GM19328 (cell line): ENCODE measurements at regions not wholly inside any gene's neighbourhood (a gene's known extent, or its start where the extent isn't known, plus 50 kb on each side); places are given as distances from the start of the nearest gene placed in this dataset.

Experiments used
- ATAC-seq: cut with Tn5 transposase; IDR thresholded peaks from one replicate; pipeline ENCODE4 v1.9.1; 2021; ENCODE audit warnings: mild to moderate bottlenecking, moderate library complexity; ENCODE audit not compliant: unreplicated experiment

DNA sequence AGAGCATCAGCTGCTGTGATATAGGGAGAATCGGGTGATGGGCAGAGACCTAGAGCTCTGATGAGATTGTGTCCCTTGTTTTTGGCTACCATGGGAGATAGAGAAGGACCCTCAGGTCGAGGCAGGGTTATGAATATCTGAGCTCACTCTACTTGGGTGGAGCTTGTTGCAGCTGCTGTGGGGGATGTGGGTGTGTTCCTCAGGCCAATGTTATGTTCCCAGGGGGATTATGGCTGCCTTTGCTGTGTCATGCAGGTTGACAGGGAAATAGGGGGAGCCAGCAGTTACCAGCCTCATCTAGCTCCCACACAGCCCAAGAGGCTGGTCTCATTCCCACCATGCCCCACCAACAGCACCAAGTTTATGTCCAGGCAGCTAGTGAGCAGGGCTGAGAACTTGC lies 131.5 kb downstream of the TRIM42 start:
- no peak for ATAC-seq

DNA sequence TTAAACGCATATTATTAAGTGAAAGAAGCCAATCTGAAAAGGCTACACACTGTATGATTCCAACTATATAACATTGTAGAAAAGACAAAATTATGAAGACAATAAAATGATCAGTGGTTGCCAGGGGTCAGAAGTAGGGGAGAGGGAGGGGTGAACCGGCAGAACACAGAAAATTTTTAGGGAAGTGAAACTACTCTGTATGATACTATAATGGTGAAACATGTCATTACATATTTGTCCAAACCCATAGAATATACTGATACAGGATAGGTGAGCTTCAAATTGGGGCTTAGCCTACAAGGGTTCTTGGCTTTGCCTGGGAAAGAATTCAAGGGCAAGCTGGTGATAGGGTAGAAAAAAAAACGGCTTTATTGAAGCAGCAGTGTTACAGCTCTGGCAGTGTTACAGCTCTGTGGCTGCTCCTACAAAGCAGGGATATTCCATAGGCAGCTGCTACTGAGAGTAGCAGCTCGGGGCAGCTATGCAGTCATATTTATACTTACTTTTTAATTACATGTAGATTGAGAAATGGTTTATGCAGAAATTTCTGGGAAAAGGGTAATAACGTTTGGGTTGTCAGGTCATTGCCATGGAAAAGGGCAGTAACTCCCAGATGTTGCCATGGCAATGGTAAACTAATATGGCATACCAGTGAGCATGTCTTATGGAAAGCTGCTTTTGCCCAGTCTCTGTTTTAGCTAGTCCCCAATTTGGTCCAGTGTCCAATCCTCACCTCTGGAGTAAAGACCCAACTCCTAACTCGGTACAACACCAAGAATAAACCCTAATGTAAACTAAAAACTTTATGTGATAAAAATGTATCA lies 125.1 kb upstream of the SLC25A36 start:
- ATAC-seq = peak; percentile 93

DNA sequence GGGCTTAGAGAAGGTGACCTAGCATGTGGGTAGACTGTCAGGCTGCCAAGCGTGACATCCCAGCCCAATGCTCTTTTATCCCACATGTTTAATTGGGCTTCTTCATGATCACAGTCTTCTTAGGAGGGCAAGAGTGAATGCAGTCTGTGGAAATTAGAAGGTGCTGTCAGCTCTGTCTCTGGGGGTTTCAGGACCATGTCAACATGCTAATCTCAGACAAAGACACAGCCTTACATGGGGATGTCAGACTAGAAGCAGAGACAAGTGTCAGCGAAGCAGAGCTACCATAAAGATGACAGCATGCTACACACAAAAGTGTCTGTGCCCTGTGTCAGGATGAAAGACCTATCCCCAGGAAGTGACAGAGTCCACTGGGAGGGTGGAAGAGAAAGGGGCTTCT lies 120.1 kb upstream of the SLC25A36 start:
- ATAC-seq = no peak

- no peak for ATAC-seq
Measured at GRCh38 chr3:140822401-140823047, 119.1 kb upstream of the SLC25A36 start.

GRCh38 chr3:140823106-140823505 lies 118.5 kb upstream of the SLC25A36 start:
- ATAC-seq = no peak

DNA sequence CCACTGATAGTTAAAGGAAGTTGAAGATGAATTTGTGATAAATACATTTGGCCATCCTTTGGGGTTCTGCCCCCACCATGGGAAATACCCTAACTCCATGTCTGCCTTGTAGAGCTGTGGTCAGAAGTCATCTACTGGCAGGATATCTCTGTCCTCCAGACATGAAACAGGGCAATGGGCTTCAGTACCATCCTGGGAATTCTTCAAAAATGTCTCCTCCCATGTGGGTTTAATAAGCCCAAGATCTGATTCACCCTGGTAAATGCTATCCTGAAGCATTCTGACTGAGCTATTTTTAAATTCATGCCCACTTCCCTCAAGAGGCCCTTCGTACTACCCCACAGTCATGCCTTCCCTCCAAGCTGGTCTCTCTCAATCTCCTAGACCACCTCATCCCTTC lies 113.7 kb upstream of the SLC25A36 start:
- no peak for ATAC-seq

DNA sequence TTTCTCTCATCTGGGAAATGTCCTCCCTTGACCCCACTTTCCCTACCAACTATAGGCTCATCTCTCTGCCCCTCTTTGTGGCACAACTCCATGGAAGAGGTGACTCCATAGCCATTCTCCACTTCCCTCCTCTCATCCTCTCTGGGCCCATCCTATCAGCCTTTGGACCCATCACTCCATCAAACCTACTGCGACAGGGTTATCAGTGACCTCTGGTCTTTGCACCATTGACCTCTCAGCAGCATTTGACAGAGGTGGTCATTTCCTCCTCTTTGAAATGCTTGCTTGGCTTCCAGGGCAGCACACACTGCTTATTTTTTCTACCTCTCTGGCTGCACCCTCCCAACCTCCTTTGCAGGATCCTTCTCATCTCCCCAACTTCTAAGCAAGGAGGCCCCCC lies 113.1 kb upstream of the SLC25A36 start:
- ATAC-seq = no peak

- no peak for ATAC-seq
Measured at GRCh38 chr3:140829796-140830195, 111.8 kb upstream of the SLC25A36 start.

GRCh38 chr3:140830391-140830790 lies 111.2 kb upstream of the SLC25A36 start:
- no peak for ATAC-seq

- no peak for ATAC-seq
Measured at GRCh38 chr3:140832883-140833282, 108.8 kb upstream of the SLC25A36 start.

DNA sequence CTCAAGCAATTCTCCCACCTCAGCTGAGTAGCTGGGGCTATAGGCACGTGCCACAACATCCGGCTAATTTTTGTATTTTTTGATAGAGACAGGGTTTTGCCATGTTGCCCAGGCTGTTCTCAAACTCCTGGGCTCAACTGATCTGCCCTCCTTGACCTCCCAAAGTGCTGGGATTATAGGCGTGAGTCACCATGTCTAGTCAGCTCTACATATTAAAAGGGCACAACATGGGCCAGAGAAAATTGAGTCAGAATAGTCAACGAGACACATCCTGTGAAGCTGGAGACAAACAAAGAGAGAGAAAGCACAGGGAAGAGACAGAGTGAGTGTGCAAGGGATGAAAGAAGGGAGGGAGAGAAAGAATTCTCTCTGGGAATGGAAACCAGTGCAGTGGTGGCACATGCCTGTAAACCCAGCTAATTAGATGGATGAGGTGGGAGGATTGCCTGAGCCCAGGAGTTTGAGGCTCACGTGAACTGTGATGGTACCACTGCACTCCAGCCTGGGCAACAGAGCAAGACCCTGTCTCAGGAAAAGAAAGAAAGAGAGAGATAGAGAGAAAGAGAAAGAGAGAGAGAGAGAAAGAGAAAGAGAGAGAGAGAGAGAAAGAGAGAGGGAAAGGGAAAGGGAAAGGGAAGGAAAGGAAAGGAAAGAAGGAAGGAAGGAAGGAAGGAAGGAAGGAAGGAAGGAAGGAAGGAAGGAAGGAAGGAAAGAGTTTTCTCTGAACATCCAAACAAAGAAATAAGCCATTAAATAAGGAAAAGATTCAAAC lies 107.2 kb upstream of the SLC25A36 start:
- no peak for ATAC-seq

GRCh38 chr3:140842984-140843649 lies 98.5 kb upstream of the SLC25A36 start:
- ATAC-seq = peak; percentile 94

- ATAC-seq = no peak
Measured at GRCh38 chr3:140843656-140844055, 98.0 kb upstream of the SLC25A36 start.

DNA sequence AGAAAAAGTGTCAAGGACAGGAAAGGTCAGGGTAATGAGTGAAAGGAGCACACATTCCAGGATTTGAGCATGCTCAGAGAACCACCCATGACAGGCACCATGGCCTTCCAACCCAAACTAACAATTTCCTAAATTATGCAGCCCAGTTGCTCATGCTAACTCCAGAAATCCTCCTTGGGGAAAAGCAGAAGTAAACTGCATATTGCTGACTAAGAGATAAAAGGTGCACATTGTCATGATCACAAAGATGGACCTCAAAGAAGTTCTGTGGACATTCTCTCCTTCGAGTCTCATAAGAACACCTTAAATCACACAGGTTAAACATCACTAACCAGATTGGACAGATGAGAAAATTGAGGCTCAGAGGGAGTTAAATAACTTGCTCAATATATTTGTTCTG lies 97.6 kb upstream of the SLC25A36 start:
- ATAC-seq = no peak

DNA sequence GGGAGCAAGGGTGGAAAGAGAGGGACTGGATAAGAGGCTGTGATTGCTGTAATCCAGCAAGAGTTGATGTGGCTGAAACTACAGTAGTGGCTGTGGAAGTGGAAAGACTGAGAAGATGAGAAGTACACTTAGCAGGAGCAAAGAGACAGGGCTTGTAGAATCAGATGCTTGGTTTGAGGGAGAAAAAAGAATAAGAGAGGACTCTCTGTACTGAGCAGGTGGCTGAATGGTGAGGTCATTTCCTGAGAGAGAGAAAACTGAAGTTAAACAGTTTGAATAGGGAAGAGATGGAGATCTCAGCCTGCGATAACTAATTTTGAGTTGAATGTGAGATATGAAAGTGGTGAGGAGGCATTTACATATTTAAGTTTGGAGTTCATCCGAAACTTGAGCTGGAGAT lies 95.8 kb upstream of the SLC25A36 start:
- no peak for ATAC-seq

- ATAC-seq = no peak
Measured at GRCh38 chr3:140848666-140849065, 93.0 kb upstream of the SLC25A36 start.

DNA sequence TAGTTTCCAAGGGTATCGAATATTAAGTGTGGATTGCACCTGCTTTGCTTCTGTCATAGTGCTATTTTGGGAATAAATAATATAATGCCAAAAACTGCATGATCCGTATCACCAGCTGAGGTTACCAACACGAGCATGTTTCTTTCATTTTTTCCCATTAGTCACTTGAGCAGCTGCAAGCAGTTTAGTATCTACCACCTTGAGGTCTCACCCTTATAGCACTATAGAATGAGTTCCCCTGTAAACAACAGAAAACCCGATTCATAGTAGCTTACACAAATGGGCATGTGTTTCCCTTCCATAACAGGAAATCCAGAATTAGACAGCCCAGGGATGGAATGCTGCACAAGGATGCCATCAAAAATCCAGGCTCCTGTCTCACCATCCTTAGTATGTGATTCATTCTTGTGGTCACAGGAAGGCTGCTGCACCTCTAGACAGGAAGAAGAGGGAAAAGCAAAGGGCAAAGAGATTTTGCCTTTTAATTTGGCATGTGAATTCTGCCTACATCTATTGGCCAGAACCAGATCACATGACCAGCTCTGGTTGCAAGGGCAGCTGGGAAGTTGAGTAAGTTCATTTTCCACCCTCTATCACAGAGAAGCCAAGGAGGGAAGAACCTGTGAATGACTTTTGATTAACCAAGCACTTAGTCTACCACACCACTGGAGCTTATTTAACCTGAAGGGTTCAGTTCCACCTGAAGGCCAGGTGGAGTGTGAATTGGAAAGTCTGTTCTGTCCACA lies 91.3 kb upstream of the SLC25A36 start:
- no peak for ATAC-seq

- no peak for ATAC-seq
Measured at GRCh38 chr3:140854961-140855360, 86.7 kb upstream of the SLC25A36 start.

- ATAC-seq = no peak
Measured at GRCh38 chr3:140856905-140857304, 84.7 kb upstream of the SLC25A36 start.

GRCh38 chr3:140857993-140858392 lies 83.6 kb upstream of the SLC25A36 start:
- no peak for ATAC-seq
